GM23338 (cell line): ENCODE measurements at regions not wholly inside any gene's neighbourhood (a gene's known extent, or its start where the extent isn't known, plus 50 kb on each side); places are given as distances from the start of the nearest gene placed in this dataset.

ENCODE experiments used
- ATAC-seq: fragments of 200-7000 bp; cut with Tn5 transposase; 3 replicates; pipeline ENCODE4 v1.9.1; 2020
- DNase-seq: peaks from one replicate; pipeline ENCODE4 v3.0.0-alpha.2; 2015; ENCODE audit warnings: low spot score
- H2AFZ ChIP-seq: fragments of 200-600 bp; sonication (generic); 2 replicates; pipeline ENCODE4 v1.8.0; 2016; ENCODE audit warnings: antibody characterized with exemption, mild to moderate bottlenecking, moderate library complexity
- H3F3A ChIP-seq: fragments of 200-600 bp; sonication (generic); replicated peaks from 2 replicates; pipeline ENCODE4 v1.8.0; 2017; ENCODE audit warnings: antibody characterized with exemption, mixed run types, low read depth
- H3K27ac ChIP-seq: fragments of 200-600 bp; sonication (generic); 2 replicates; pipeline ENCODE4 v1.6.1; 2016; ENCODE audit warnings: low read depth
- H3K27me3 ChIP-seq: fragments of 200-600 bp; sonication (generic); 2 replicates; pipeline ENCODE4 v1.8.0; 2016; ENCODE audit warnings: mild to moderate bottlenecking, mixed run types, moderate library complexity; ENCODE audit not compliant: insufficient read depth
- H3K36me3 ChIP-seq: fragments of 200-600 bp; sonication (generic); 2 replicates; pipeline ENCODE4 v1.8.0; 2016; ENCODE audit warnings: mild to moderate bottlenecking; ENCODE audit not compliant: insufficient read depth
- H3K4me1 ChIP-seq: fragments of 200-600 bp; sonication (generic); 2 replicates; pipeline ENCODE4 v1.8.0; 2016; ENCODE audit warnings: mild to moderate bottlenecking, moderate library complexity; ENCODE audit not compliant: insufficient read depth
- H3K4me2 ChIP-seq: fragments of 200-600 bp; sonication (generic); 2 replicates; pipeline ENCODE4 v1.7.1; 2017; ENCODE audit warnings: mixed run types
- H3K4me3 ChIP-seq: fragments of 200-600 bp; sonication (generic); 2 replicates; pipeline ENCODE4 v1.6.1; 2016; ENCODE audit warnings: mixed run types
- H3K79me2 ChIP-seq: fragments of 200-600 bp; sonication (generic); replicated peaks from 2 replicates; pipeline ENCODE4 v1.8.0; 2017; ENCODE audit warnings: mild to moderate bottlenecking; ENCODE audit not compliant: insufficient read depth
- H3K9me2 ChIP-seq: fragments of 200-600 bp; sonication (generic); 2 replicates; pipeline ENCODE4 v1.8.0; 2017; ENCODE audit not compliant: insufficient read depth
- H4K20me1 ChIP-seq: fragments of 200-600 bp; sonication (generic); replicated peaks from 2 replicates; pipeline ENCODE4 v1.8.0; 2017; ENCODE audit warnings: mild to moderate bottlenecking; ENCODE audit not compliant: insufficient read depth
- H3K27ac Mint-ChIP-seq: 2 replicates; pipeline ENCODE4 v1.8.0; 2020; ENCODE audit warnings: inconsistent platforms, mild to moderate bottlenecking, moderate library complexity, mixed read lengths
- H3K27me3 Mint-ChIP-seq: 3 replicates; pipeline ENCODE4 v1.8.0; 2022; ENCODE audit warnings: low read depth, mild to moderate bottlenecking, moderate library complexity, mixed read lengths, inconsistent platforms; ENCODE audit not compliant: insufficient read depth, poor library complexity
- H3K36me3 Mint-ChIP-seq: 3 replicates; pipeline ENCODE4 v1.8.0; 2021; ENCODE audit warnings: low read depth, mild to moderate bottlenecking, inconsistent platforms, moderate library complexity, mixed read lengths
- H3K4me1 Mint-ChIP-seq: 3 replicates; pipeline ENCODE4 v1.8.0; 2020; ENCODE audit warnings: mild to moderate bottlenecking, inconsistent platforms, mixed read lengths
- H3K4me3 Mint-ChIP-seq: 3 replicates; pipeline ENCODE4 v1.8.0; 2021; ENCODE audit warnings: moderate library complexity, mild to moderate bottlenecking, inconsistent platforms, mixed read lengths
- H3K9me3 Mint-ChIP-seq: 3 replicates; pipeline ENCODE4 v1.8.0; 2020; ENCODE audit warnings: moderate library complexity, mild to moderate bottlenecking, inconsistent platforms, mixed read lengths
- CREB1 ChIP-seq: fragments of 250-450 bp; sonication (Bioruptor Pico); IDR thresholded peaks from 2 replicates; pipeline ENCODE4 v1.5.0; 2020; ENCODE audit warnings: low read depth, mild to moderate bottlenecking, moderate library complexity
- ETS1 ChIP-seq: IDR thresholded peaks from 2 replicates; pipeline ENCODE4 v1.6.1; 2016; ENCODE audit warnings: antibody characterized with exemption
- EZH2 ChIP-seq: fragments of 200-600 bp; sonication (generic); IDR thresholded peaks from one replicate; pipeline ENCODE4 v1.8.0; 2017; ENCODE audit warnings: antibody characterized with exemption, mild to moderate bottlenecking, low read depth; ENCODE audit not compliant: unreplicated experiment
- EZH2phosphoT487 ChIP-seq: fragments of 200-600 bp; sonication (generic); IDR thresholded peaks from one replicate; pipeline ENCODE4 v1.8.1; 2018; ENCODE audit warnings: antibody characterized with exemption; ENCODE audit not compliant: unreplicated experiment
- JUNB ChIP-seq: IDR thresholded peaks from one replicate; pipeline ENCODE4 v1.6.1; 2016; ENCODE audit warnings: antibody characterized with exemption; ENCODE audit not compliant: unreplicated experiment
- NANOG ChIP-seq: IDR thresholded peaks from 2 replicates; pipeline ENCODE4 v1.6.1; 2016; ENCODE audit warnings: antibody characterized with exemption, borderline replicate concordance
- POLR2AphosphoS5 ChIP-seq: IDR thresholded peaks from 2 replicates; pipeline ENCODE4 v1.6.1; 2016; ENCODE audit warnings: antibody characterized with exemption, low read depth
- STAT1 ChIP-seq: IDR thresholded peaks from one replicate; pipeline ENCODE4 v1.6.1; 2016; ENCODE audit warnings: antibody characterized with exemption; ENCODE audit not compliant: unreplicated experiment
- ZNF114 ChIP-seq: fragments of 250-450 bp; sonication (Bioruptor Pico); IDR thresholded peaks from 2 replicates; pipeline ENCODE4 v1.5.0; 2020; ENCODE audit warnings: mild to moderate bottlenecking, moderate library complexity
- TF ChIP-seq, protein P1 (sequence below): fragments of 250-450 bp; sonication (Bioruptor Pico); IDR thresholded peaks from 2 replicates; pipeline ENCODE4 v1.5.0; 2020; ENCODE audit warnings: mild to moderate bottlenecking, moderate library complexity
- TF ChIP-seq, protein P2 (sequence below), 2 experiments: fragments of 200-600 bp in 1 of 2; sonication (generic) in 1 of 2; conservative IDR thresholded peaks; 2 replicates each; pipeline versions ENCODE4 v1.5.1 to v1.6.1; 2016 to 2017; ENCODE audit warnings: antibody characterized with exemption in 2 of 2, low read depth in 2 of 2, mild to moderate bottlenecking in 2 of 2, moderate library complexity in 1 of 2

DNA sequence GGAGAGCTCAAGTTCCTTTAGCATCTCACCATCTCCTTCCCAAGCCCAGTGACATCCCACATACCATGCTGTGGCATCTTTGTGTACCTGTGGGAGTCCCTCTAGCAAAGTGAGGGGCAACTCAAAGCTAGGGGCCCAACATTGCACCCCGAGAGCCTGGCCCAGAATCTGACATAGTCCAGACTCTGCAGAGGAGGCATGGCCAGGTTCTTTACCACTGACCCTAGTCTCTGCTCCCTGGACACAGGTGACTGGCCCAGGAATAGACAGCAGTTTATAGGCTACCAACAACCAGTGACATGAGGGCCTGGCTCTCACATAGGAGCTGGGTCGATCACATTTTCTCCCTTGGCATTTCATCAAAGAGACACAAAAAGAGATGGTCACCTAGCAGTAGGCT lies 444.0 kb upstream of the ZMIZ1 start:
- Histone ChIP-seq H3K4me3 (no peak overlapping the region), H3F3A (no peaks in the 10 kb centered on the region), H2AFZ (no peak overlapping the region), H3K27me3 (no peaks in the 10 kb centered on the region), H3K9me2 (no peaks in the 10 kb centered on the region), H4K20me1 (no peaks in the 10 kb centered on the region), H3K79me2 (no peaks in the 10 kb centered on the region), H3K27ac (no peak overlapping the region), H3K4me1 (peaks cover 13% of the 10 kb centered on the region), H3K4me2 (no peak overlapping the region), H3K36me3 (no peaks in the 10 kb centered on the region)
- ATAC-seq = no peak
- no peaks in the 10 kb centered on the region for H3K36me3 Mint-ChIP-seq
- H3K4me1 Mint-ChIP-seq = peaks cover 16% of the 10 kb centered on the region
- H3K4me3 Mint-ChIP-seq = no peak overlapping the region
- DNase-seq = no peak
- no peaks in the 10 kb centered on the region for H3K9me3 Mint-ChIP-seq
- H3K27me3 Mint-ChIP-seq = peaks cover 5% of the 10 kb centered on the region
- no peak for TF ChIP-seq STAT1
- TF ChIP-seq CREB1 (CRISPR knock-in tag) = no peak
- TF ChIP-seq EZH2 = no peak
- no peak for TF ChIP-seq JUNB
- no peak for TF ChIP-seq NANOG
- no peak for TF ChIP-seq POLR2AphosphoS5
- TF ChIP-seq ZNF114 = no peak
- no peak overlapping the region for H3K27ac Mint-ChIP-seq

GRCh38 chr10:78626471-78626870 lies 442.3 kb upstream of the ZMIZ1 start:
- H4K20me1 ChIP-seq = no peaks in the 10 kb centered on the region
- Mint-ChIP-seq H3K27ac (no peak overlapping the region), H3K4me3 (no peak overlapping the region), H3K27me3 (peaks cover 5% of the 10 kb centered on the region), H3K36me3 (no peaks in the 10 kb centered on the region), H3K9me3 (no peaks in the 10 kb centered on the region), H3K4me1 (peaks cover 16% of the 10 kb centered on the region)
- peaks cover 13% of the 10 kb centered on the region for H3K4me1 ChIP-seq
- peak; percentile 11 for DNase-seq
- H3K27ac ChIP-seq = no peak overlapping the region
- no peak overlapping the region for H3K4me2 ChIP-seq
- H3F3A ChIP-seq = no peaks in the 10 kb centered on the region
- H3K27me3 ChIP-seq = no peaks in the 10 kb centered on the region
- no peaks in the 10 kb centered on the region for H3K36me3 ChIP-seq
- no peaks in the 10 kb centered on the region for H3K79me2 ChIP-seq
- peak; percentile 40 for ATAC-seq
- H2AFZ ChIP-seq = peak overlapping the region; percentile 29; the same call in 1 of the 2 replicates
- no peaks in the 10 kb centered on the region for H3K9me2 ChIP-seq
- no peak overlapping the region for H3K4me3 ChIP-seq
- TF ChIP-seq, protein P1, sequence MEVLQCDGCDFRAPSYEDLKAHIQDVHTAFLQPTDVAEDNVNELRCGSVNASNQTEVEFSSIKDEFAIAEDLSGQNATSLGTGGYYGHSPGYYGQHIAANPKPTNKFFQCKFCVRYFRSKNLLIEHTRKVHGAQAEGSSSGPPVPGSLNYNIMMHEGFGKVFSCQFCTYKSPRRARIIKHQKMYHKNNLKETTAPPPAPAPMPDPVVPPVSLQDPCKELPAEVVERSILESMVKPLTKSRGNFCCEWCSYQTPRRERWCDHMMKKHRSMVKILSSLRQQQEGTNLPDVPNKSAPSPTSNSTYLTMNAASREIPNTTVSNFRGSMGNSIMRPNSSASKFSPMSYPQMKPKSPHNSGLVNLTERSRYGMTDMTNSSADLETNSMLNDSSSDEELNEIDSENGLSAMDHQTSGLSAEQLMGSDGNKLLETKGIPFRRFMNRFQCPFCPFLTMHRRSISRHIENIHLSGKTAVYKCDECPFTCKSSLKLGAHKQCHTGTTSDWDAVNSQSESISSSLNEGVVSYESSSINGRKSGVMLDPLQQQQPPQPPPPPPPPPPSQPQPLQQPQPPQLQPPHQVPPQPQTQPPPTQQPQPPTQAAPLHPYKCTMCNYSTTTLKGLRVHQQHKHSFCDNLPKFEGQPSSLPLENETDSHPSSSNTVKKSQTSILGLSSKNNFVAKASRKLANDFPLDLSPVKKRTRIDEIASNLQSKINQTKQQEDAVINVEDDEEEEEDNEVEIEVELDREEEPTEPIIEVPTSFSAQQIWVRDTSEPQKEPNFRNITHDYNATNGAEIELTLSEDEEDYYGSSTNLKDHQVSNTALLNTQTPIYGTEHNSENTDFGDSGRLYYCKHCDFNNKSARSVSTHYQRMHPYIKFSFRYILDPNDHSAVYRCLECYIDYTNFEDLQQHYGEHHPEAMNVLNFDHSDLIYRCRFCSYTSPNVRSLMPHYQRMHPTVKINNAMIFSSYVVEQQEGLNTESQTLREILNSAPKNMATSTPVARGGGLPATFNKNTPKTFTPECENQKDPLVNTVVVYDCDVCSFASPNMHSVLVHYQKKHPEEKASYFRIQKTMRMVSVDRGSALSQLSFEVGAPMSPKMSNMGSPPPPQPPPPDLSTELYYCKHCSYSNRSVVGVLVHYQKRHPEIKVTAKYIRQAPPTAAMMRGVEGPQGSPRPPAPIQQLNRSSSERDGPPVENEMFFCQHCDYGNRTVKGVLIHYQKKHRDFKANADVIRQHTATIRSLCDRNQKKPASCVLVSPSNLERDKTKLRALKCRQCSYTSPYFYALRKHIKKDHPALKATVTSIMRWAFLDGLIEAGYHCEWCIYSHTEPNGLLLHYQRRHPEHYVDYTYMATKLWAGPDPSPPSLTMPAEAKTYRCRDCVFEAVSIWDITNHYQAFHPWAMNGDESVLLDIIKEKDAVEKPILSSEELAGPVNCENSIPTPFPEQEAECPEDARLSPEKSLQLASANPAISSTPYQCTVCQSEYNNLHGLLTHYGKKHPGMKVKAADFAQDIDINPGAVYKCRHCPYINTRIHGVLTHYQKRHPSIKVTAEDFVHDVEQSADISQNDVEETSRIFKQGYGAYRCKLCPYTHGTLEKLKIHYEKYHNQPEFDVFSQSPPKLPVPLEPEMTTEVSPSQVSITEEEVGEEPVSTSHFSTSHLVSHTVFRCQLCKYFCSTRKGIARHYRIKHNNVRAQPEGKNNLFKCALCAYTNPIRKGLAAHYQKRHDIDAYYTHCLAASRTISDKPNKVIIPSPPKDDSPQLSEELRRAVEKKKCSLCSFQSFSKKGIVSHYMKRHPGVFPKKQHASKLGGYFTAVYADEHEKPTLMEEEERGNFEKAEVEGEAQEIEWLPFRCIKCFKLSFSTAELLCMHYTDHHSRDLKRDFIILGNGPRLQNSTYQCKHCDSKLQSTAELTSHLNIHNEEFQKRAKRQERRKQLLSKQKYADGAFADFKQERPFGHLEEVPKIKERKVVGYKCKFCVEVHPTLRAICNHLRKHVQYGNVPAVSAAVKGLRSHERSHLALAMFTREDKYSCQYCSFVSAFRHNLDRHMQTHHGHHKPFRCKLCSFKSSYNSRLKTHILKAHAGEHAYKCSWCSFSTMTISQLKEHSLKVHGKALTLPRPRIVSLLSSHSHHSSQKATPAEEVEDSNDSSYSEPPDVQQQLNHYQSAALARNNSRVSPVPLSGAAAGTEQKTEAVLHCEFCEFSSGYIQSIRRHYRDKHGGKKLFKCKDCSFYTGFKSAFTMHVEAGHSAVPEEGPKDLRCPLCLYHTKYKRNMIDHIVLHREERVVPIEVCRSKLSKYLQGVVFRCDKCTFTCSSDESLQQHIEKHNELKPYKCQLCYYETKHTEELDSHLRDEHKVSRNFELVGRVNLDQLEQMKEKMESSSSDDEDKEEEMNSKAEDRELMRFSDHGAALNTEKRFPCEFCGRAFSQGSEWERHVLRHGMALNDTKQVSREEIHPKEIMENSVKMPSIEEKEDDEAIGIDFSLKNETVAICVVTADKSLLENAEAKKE (CRISPR knock-in tag) = no peak
- TF ChIP-seq EZH2 (no peak), JUNB (no peak), POLR2AphosphoS5 (no peak), EZH2phosphoT487 (no peak), ETS1 (no peak), NANOG (no peak), ZNF114 (no peak)
- TF ChIP-seq, protein P2, sequence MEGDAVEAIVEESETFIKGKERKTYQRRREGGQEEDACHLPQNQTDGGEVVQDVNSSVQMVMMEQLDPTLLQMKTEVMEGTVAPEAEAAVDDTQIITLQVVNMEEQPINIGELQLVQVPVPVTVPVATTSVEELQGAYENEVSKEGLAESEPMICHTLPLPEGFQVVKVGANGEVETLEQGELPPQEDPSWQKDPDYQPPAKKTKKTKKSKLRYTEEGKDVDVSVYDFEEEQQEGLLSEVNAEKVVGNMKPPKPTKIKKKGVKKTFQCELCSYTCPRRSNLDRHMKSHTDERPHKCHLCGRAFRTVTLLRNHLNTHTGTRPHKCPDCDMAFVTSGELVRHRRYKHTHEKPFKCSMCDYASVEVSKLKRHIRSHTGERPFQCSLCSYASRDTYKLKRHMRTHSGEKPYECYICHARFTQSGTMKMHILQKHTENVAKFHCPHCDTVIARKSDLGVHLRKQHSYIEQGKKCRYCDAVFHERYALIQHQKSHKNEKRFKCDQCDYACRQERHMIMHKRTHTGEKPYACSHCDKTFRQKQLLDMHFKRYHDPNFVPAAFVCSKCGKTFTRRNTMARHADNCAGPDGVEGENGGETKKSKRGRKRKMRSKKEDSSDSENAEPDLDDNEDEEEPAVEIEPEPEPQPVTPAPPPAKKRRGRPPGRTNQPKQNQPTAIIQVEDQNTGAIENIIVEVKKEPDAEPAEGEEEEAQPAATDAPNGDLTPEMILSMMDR (conservative IDR thresholded peaks at IDR 0.05; ENCODE audit: low read depth in 2 of 2) = no peak
